Ovary (tissue), 7 donors: ENCODE measurements at regions not wholly inside any gene's neighbourhood (a gene's known extent, or its start where the extent isn't known, plus 50 kb on each side); places are given as distances from the start of the nearest gene placed in this dataset.

Source experiments
- DNase-seq, 5 donors: peaks; one replicate each; pipeline ENCODE4 v3.0.0-alpha.2; 2019 to 2020
- H3K27ac ChIP-seq, 2 donors: fragments of 200-600 bp; one replicate each; pipeline versions ENCODE4 v1.5.1 to v1.8.0; 2019 to 2022
- H3K27me3 ChIP-seq: fragments of 200-600 bp; one replicate; pipeline ENCODE4 v1.8.0; 2022
- H3K36me3 ChIP-seq: fragments of 200-600 bp; sonication (generic); one replicate; pipeline ENCODE4 v1.5.1; 2019
- H3K4me1 ChIP-seq: one replicate; pipeline ENCODE4 v1.8.1; 2013; ENCODE audit warnings: mild to moderate bottlenecking, moderate library complexity; ENCODE audit not compliant: insufficient read depth
- H3K4me3 ChIP-seq: fragments of 200-600 bp; sonication (generic); one replicate; pipeline ENCODE4 v1.5.1; 2017
- H3K9me3 ChIP-seq, 2 donors: fragments of 200-600 bp in 1 of 2; sonication (generic) in 1 of 2; one replicate each; pipeline versions ENCODE4 v1.5.1 to v1.8.1; 2013 to 2019; ENCODE audit warnings: mild to moderate bottlenecking in 1 of 2, moderate library complexity in 1 of 2
- EP300 ChIP-seq: sonication (generic); formaldehyde crosslinking; IDR thresholded peaks from one replicate; pipeline ENCODE4 v1.6.1; 2017; ENCODE audit warnings: antibody characterized with exemption
- POLR2A ChIP-seq: fragments of 450-650 bp; IDR thresholded peaks from one replicate; pipeline ENCODE4 v1.6.1; 2017; ENCODE audit warnings: antibody characterized with exemption, mild to moderate bottlenecking, moderate library complexity
- whole genome bisulfite sequencing, 3 donors: extraction: QIAGEN DNeasy Blood & Tissue Kit in 1 of 3; methylation state at CpG; one replicate each; pipeline versions ENCODE4 v1.1.5 to v1.1.7; 2013 to 2017; 5-methylcytosine and 5-hydroxymethylcytosine counted together
- intact Hi-C, 4 donors: fragments of 100-400 bp; cut with DNase I; formaldehyde crosslinking; loops; one replicate each; pipeline versions ENCODE4 v1.11.0 to v1.15.1; 2022 to 2023
- TF ChIP-seq, protein P1 (sequence below), 3 donors: fragments of 450-650 bp in 2 of 3; fragments of 200-600 bp in 1 of 3; IDR thresholded peaks; one replicate each; pipeline versions ENCODE4 v1.5.1 to v1.8.0; 2016 to 2022; ENCODE audit warnings: antibody characterized with exemption in 3 of 3, mild to moderate bottlenecking in 1 of 3
- donor health status: DM: no; HTN: no; CAD: no; lungs with moderate emphysema.
- donor health status: DM: no; HTN: no; CAD: no.
- donor health status: Bipolar disorder and iron deficiency.
- donor health status: DM: no; HTN: no; CAD: no.
- donor health status: DM: yes; HTN: yes; CAD: no.

DNA sequence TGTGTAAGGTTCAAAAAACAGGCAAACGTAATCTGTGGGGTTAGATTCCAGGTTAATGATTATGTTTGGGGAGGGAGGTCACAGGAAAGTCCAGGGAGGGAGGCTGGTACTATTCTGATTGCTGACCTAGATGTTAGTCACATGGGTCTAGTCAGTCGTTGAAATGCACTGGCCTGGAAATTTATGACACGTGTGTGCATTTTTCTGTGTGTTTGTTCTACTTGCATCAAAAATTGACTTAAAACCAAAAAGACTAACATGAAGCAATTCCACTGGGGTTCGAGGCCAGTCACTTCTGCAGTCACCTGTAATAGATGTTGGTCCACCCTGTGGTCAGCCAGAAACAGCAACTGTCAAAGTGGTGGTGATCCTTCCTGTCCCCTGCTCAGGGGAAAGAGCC is 104.2 kb upstream of the MLN start:
- no peak overlapping the region for H3K4me3 ChIP-seq
- no peaks in the 10 kb centered on the region for H3K9me3 ChIP-seq
- TF ChIP-seq EP300 (no peak), POLR2A (no peak)
- TF ChIP-seq, protein P1, sequence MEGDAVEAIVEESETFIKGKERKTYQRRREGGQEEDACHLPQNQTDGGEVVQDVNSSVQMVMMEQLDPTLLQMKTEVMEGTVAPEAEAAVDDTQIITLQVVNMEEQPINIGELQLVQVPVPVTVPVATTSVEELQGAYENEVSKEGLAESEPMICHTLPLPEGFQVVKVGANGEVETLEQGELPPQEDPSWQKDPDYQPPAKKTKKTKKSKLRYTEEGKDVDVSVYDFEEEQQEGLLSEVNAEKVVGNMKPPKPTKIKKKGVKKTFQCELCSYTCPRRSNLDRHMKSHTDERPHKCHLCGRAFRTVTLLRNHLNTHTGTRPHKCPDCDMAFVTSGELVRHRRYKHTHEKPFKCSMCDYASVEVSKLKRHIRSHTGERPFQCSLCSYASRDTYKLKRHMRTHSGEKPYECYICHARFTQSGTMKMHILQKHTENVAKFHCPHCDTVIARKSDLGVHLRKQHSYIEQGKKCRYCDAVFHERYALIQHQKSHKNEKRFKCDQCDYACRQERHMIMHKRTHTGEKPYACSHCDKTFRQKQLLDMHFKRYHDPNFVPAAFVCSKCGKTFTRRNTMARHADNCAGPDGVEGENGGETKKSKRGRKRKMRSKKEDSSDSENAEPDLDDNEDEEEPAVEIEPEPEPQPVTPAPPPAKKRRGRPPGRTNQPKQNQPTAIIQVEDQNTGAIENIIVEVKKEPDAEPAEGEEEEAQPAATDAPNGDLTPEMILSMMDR (IDR thresholded peaks at IDR 0.05): no peak
- DNase-seq: no peak
- H3K4me1 ChIP-seq: no peaks in the 10 kb centered on the region
- H3K27ac ChIP-seq: no peak overlapping the region
- intact Hi-C loops: no loop called here
- 59 to 68% (median 60%) methylated on average over 4 of the region's 4 CpGs for WGBS, 3 donors
- H3K27me3 ChIP-seq: no peaks in the 10 kb centered on the region
- H3K36me3 ChIP-seq: no peaks in the 10 kb centered on the region

- Histone ChIP-seq H3K27ac (no peak overlapping the region), H3K4me3 (no peak overlapping the region), H3K27me3 (no peaks in the 10 kb centered on the region), H3K9me3 (no peaks in the 10 kb centered on the region), H3K36me3 (no peaks in the 10 kb centered on the region), H3K4me1 (no peaks in the 10 kb centered on the region)
- intact Hi-C loops: no loop called here
- TF ChIP-seq, protein P1 (IDR thresholded peaks at IDR 0.05): no peak
- TF ChIP-seq POLR2A (no peak), EP300 (no peak)
- 53 to 76% (median 61%) methylated on average over 5 of the region's 5 CpGs for WGBS, 3 donors
- no peak for DNase-seq
These were observed 103.4 kb upstream of the MLN start for GRCh38 chr6:33907227-33907626.

DNA sequence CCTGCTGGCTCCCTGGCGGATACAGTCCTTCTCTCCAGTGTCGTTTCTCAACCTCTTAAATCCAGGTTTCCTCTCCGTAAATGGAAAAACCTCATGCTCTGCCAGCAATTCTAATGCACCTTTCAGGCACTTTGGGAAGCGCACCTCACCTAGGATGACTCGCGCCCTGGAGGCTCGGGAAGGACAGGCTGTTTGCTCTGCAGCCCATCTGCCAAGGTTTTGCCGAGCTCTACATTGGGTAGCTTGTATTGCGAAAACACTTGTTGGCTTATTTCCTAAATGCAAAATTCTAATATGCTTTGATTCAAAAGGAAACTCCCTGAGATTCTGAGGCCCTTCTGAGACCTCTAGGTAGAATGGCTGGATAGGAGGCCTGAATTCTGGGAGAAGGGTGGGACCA is 102.6 kb upstream of the MLN start:
- WGBS, 3 donors: 75 to 84% (median 82%) methylated on average over 9 of the region's 9 CpGs
- no peaks in the 10 kb centered on the region for H3K9me3 ChIP-seq
- H3K4me3 ChIP-seq: no peak overlapping the region
- no peak overlapping the region for H3K27ac ChIP-seq
- intact Hi-C loops: no loop called here
- no peaks in the 10 kb centered on the region for H3K27me3 ChIP-seq
- H3K36me3 ChIP-seq: no peaks in the 10 kb centered on the region
- no peaks in the 10 kb centered on the region for H3K4me1 ChIP-seq
- no peak for DNase-seq
- TF ChIP-seq, protein P1 (IDR thresholded peaks at IDR 0.05): no peak
- TF ChIP-seq EP300 (no peak), POLR2A (no peak)

- no peaks in the 10 kb centered on the region for H3K9me3 ChIP-seq
- H3K36me3 ChIP-seq: no peaks in the 10 kb centered on the region
- intact Hi-C loops: no loop called here
- no peak for DNase-seq
- TF ChIP-seq, protein P1 (IDR thresholded peaks at IDR 0.05): no peak
- no peak for TF ChIP-seq EP300
- no peak for TF ChIP-seq POLR2A
- WGBS, 3 donors: 90 to 92% (median 91%) methylated on average over 8 of the region's 8 CpGs
- no peak overlapping the region for H3K4me3 ChIP-seq
- no peak overlapping the region for H3K27ac ChIP-seq
- H3K27me3 ChIP-seq: no peaks in the 10 kb centered on the region
- H3K4me1 ChIP-seq: no peaks in the 10 kb centered on the region
These were observed 101.3 kb upstream of the MLN start for GRCh38 chr6:33905071-33905609.

DNA sequence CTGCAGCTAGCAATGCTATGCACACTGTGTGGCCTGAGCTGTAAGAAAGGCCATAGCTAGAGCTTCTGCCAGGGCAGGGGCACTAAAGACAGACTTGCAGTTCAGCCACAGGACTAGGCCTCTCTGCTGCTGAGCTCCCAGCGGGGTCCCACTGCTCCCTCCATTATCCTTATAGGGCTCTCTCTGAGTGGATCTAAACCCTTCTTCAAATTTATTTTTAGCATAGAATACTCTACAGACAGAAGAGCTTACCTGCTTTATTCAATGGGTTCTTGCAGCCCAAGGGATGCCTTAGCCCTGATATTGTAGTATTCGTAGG is 100.9 kb upstream of the MLN start:
- Histone ChIP-seq H3K4me3 (no peak overlapping the region), H3K4me1 (no peaks in the 10 kb centered on the region), H3K27ac (no peak overlapping the region), H3K36me3 (no peaks in the 10 kb centered on the region), H3K27me3 (no peaks in the 10 kb centered on the region), H3K9me3 (no peaks in the 10 kb centered on the region)
- 91 to 96% (median 91%) methylated on average over 2 of the region's 2 CpGs for WGBS, 3 donors
- TF ChIP-seq POLR2A: no peak
- TF ChIP-seq, protein P1 (IDR thresholded peaks at IDR 0.05): no peak
- intact Hi-C loops: no loop called here
- no peak for DNase-seq
